K562 (cell line): ENCODE measurements at regions not wholly inside any gene's neighbourhood (a gene's known extent, or its start where the extent isn't known, plus 50 kb on each side); places are given as distances from the start of the nearest gene placed in this dataset.

ENCODE experiments used
- E2F8 ChIP-seq: fragments of 450-650 bp; IDR thresholded peaks from 2 replicates; pipeline ENCODE4 v1.7.1; 2018; ENCODE audit warnings: mild to moderate bottlenecking, low read depth; ENCODE audit not compliant: partially characterized antibody
- NR2C2 ChIP-seq, 2 experiments: fragments of 200-800 bp in 1 of 2; sonication (Bioruptor generic) in 1 of 2; sonication (generic) in 1 of 2; formaldehyde crosslinking in 1 of 2; IDR thresholded peaks; 2 replicates each; pipeline versions ENCODE4 v1.6.1 to v1.8.0; 2016 to 2022; ENCODE audit warnings: mild to moderate bottlenecking in 1 of 2, missing compliant biosample characterization in 1 of 2, missing genetic modification characterization in 1 of 2, missing genetic modification reagents in 1 of 2
- PHB2 ChIP-seq: fragments of 450-650 bp; IDR thresholded peaks from 2 replicates; pipeline ENCODE4 v1.6.1; 2017; ENCODE audit warnings: low read depth
- PYGO2 ChIP-seq: fragments of 450-650 bp; IDR thresholded peaks from 2 replicates; pipeline ENCODE4 v1.6.1; 2016; ENCODE audit warnings: mild to moderate bottlenecking, missing genetic modification characterization, moderate library complexity, missing compliant biosample characterization
- SPI1 ChIP-seq: IDR thresholded peaks from 2 replicates; pipeline ENCODE4 v1.6.1; 2011; ENCODE audit warnings: low read depth, low read length, control low read depth, borderline replicate concordance
- STAT5B ChIP-seq: fragments of 250-450 bp; sonication (Bioruptor Pico); IDR thresholded peaks from 2 replicates; pipeline ENCODE4 v1.8.0; 2021; ENCODE audit warnings: mild to moderate bottlenecking, inconsistent platforms
- ZBTB9 ChIP-seq: fragments of 450-650 bp; formaldehyde crosslinking; IDR thresholded peaks from 2 replicates; pipeline ENCODE4 v1.4.0; 2020; ENCODE audit warnings: mild to moderate bottlenecking, moderate library complexity
- ZNF232 ChIP-seq: sonication (generic); formaldehyde crosslinking; IDR thresholded peaks from 2 replicates; pipeline ENCODE4 v1.8.0; 2022; ENCODE audit warnings: mild to moderate bottlenecking, missing genetic modification reagents
- ZNF395 ChIP-seq: fragments of 200-800 bp; sonication (Bioruptor generic); IDR thresholded peaks from 2 replicates; pipeline ENCODE4 v1.6.1; 2017; ENCODE audit warnings: missing genetic modification characterization, missing compliant biosample characterization
- ZNF407 ChIP-seq: fragments of 450-650 bp; IDR thresholded peaks from 2 replicates; pipeline ENCODE4 v1.6.1; 2016; ENCODE audit warnings: low read depth
- ZNF445 ChIP-seq: fragments of 250-450 bp; sonication (Bioruptor Pico); IDR thresholded peaks from 2 replicates; pipeline ENCODE4 v1.4.0; 2020; ENCODE audit warnings: low read depth, mild to moderate bottlenecking, moderate library complexity
- ZSCAN32 ChIP-seq: fragments of 450-650 bp; formaldehyde crosslinking; IDR thresholded peaks from 2 replicates; pipeline ENCODE4 v1.4.0; 2020; ENCODE audit warnings: mild to moderate bottlenecking, moderate library complexity

- TF ChIP-seq ZNF407 (no peak), E2F8 (no peak), SPI1 (no peak), PYGO2 (peak; percentile 90), ZBTB9 (CRISPR knock-in tag) (peak; percentile 98), ZNF232 (CRISPR knock-in tag) (no peak), ZNF445 (CRISPR knock-in tag) (peak; percentile 95), ZNF395 (CRISPR knock-in tag) (peak; percentile 96), STAT5B (CRISPR knock-in tag) (peak; percentile 74; the same call in 1 of the 2 replicates), NR2C2 (CRISPR knock-in tag; IDR thresholded peaks at IDR 0.05) (no peak), NR2C2 (tag; IDR thresholded peaks at IDR 0.05) (peak; percentile 0), PHB2 (no peak), ZSCAN32 (CRISPR knock-in tag) (peak; percentile 85)
Measured at GRCh38 chr15:56783156-56783856, 50.0 kb upstream of the ZNF280D start (continued).
